H7 (cell line): ENCODE measurements at regions not wholly inside any gene's neighbourhood (a gene's known extent, or its start where the extent isn't known, plus 50 kb on each side); places are given as distances from the start of the nearest gene placed in this dataset.

Experiments used
- DNase-seq: peaks from one replicate; pipeline ENCODE4 v3.0.0; 2012
- H3K27me3 ChIP-seq: 2 replicates; pipeline ENCODE4 v1.6.0; 2011; ENCODE audit warnings: mild to moderate bottlenecking, low read length; ENCODE audit not compliant: control insufficient read depth, insufficient read depth
- H3K36me3 ChIP-seq: replicated peaks from 2 replicates; pipeline ENCODE4 v1.5.1; 2011; ENCODE audit warnings: low read length; ENCODE audit not compliant: control insufficient read depth, insufficient read depth
- H3K4me3 ChIP-seq: 2 replicates; pipeline ENCODE4 v1.5.1; 2011; ENCODE audit warnings: low read depth, mild to moderate bottlenecking, control low read depth, low read length, moderate library complexity; ENCODE audit not compliant: insufficient read depth

GRCh38 chr5:155068616-155069100 lies 55.1 kb downstream of the KIF4B start:
- DNase-seq, result no peak
- no peaks in the 10 kb centered on the region for H3K27me3 ChIP-seq
- no peak overlapping the region for H3K4me3 ChIP-seq
- H3K36me3 ChIP-seq, result no peaks in the 10 kb centered on the region

GRCh38 chr5:155069961-155070360 lies 56.4 kb downstream of the KIF4B start:
- no peak overlapping the region for H3K4me3 ChIP-seq
- no peak for DNase-seq
- no peaks in the 10 kb centered on the region for H3K36me3 ChIP-seq
- no peaks in the 10 kb centered on the region for H3K27me3 ChIP-seq

- Histone ChIP-seq H3K36me3 (no peaks in the 10 kb centered on the region), H3K27me3 (no peaks in the 10 kb centered on the region), H3K4me3 (no peak overlapping the region)
- no peak for DNase-seq
Observed at GRCh38 chr5:155070781-155071180, 57.2 kb downstream of the KIF4B start.

GRCh38 chr5:155076379-155076778 lies 62.8 kb downstream of the KIF4B start:
- DNase-seq, result no peak
- Histone ChIP-seq H3K4me3 (no peak overlapping the region), H3K36me3 (no peaks in the 10 kb centered on the region), H3K27me3 (no peaks in the 10 kb centered on the region)

- Histone ChIP-seq H3K4me3 (no peak overlapping the region), H3K27me3 (no peaks in the 10 kb centered on the region), H3K36me3 (no peaks in the 10 kb centered on the region)
- DNase-seq, result no peak
Observed at GRCh38 chr5:155079698-155080097, 66.1 kb downstream of the KIF4B start.

- DNase-seq, result no peak
- no peak overlapping the region for H3K4me3 ChIP-seq
- H3K27me3 ChIP-seq, result no peaks in the 10 kb centered on the region
- H3K36me3 ChIP-seq, result no peaks in the 10 kb centered on the region
Observed at GRCh38 chr5:155080721-155081120, 67.2 kb downstream of the KIF4B start.

- no peaks in the 10 kb centered on the region for H3K36me3 ChIP-seq
- DNase-seq, result no peak
- no peaks in the 10 kb centered on the region for H3K27me3 ChIP-seq
- no peak overlapping the region for H3K4me3 ChIP-seq
Observed at GRCh38 chr5:155081618-155082017, 68.1 kb downstream of the KIF4B start.

GRCh38 chr5:155082401-155082800 lies 68.8 kb downstream of the KIF4B start:
- H3K36me3 ChIP-seq, result no peaks in the 10 kb centered on the region

GRCh38 chr5:155085282-155085989 lies 71.9 kb downstream of the KIF4B start:
- DNase-seq, result no peak
- no peaks in the 10 kb centered on the region for H3K27me3 ChIP-seq
- H3K4me3 ChIP-seq, result no peak overlapping the region
- H3K36me3 ChIP-seq, result no peaks in the 10 kb centered on the region

More at GRCh38 chr5:155082401-155082800, 68.8 kb downstream of the KIF4B start:
- Histone ChIP-seq H3K27me3 (no peaks in the 10 kb centered on the region), H3K4me3 (no peak overlapping the region)
- DNase-seq, result no peak

GRCh38 chr5:155087036-155087435 lies 73.5 kb downstream of the KIF4B start:
- Histone ChIP-seq H3K4me3 (no peak overlapping the region), H3K27me3 (no peaks in the 10 kb centered on the region), H3K36me3 (no peaks in the 10 kb centered on the region)
- no peak for DNase-seq

- no peak overlapping the region for H3K4me3 ChIP-seq
- DNase-seq, result no peak
- H3K27me3 ChIP-seq, result no peaks in the 10 kb centered on the region
- H3K36me3 ChIP-seq, result no peaks in the 10 kb centered on the region
Observed at GRCh38 chr5:155088811-155089210, 75.3 kb downstream of the KIF4B start.

- Histone ChIP-seq H3K4me3 (no peak overlapping the region), H3K36me3 (no peaks in the 10 kb centered on the region), H3K27me3 (no peaks in the 10 kb centered on the region)
- DNase-seq, result no peak
Observed at GRCh38 chr5:155089643-155090042, 76.1 kb downstream of the KIF4B start.

- no peak for DNase-seq
- H3K27me3 ChIP-seq, result no peaks in the 10 kb centered on the region
- H3K36me3 ChIP-seq, result no peaks in the 10 kb centered on the region
Observed at GRCh38 chr5:155091063-155091648, 77.6 kb downstream of the KIF4B start.

GRCh38 chr5:155091768-155092717 lies 78.5 kb downstream of the KIF4B start:
- H3K27me3 ChIP-seq, result no peaks in the 10 kb centered on the region
- no peak for DNase-seq
- no peak overlapping the region for H3K4me3 ChIP-seq
- no peaks in the 10 kb centered on the region for H3K36me3 ChIP-seq

More at GRCh38 chr5:155091063-155091648, 77.6 kb downstream of the KIF4B start:
- H3K4me3 ChIP-seq, result no peak overlapping the region
